Liver (tissue), 3 donors: ENCODE measurements at regions not wholly inside any gene's neighbourhood (a gene's known extent, or its start where the extent isn't known, plus 50 kb on each side); places are given as distances from the start of the nearest gene placed in this dataset.

ENCODE experiments used
- FOXA1 ChIP-seq: IDR thresholded peaks from 2 replicates; pipeline ENCODE4 v1.6.1; 2016; ENCODE audit warnings: antibody characterized with exemption
- HNF4A ChIP-seq, 2 donors: conservative IDR thresholded peaks; 2 replicates each; pipeline ENCODE4 v1.6.1; 2016; ENCODE audit warnings: antibody characterized with exemption in 2 of 2, mild to moderate bottlenecking in 2 of 2
- HNF4G ChIP-seq: IDR thresholded peaks from 2 replicates; pipeline ENCODE4 v1.6.1; 2016; ENCODE audit warnings: antibody characterized with exemption
- JUND ChIP-seq, 2 donors: IDR thresholded peaks; 2 replicates each; pipeline ENCODE4 v1.6.1; 2016; ENCODE audit warnings: antibody characterized with exemption in 2 of 2
- RAD21 ChIP-seq, 2 donors: IDR thresholded peaks; 2 replicates each; pipeline ENCODE4 v1.6.1; 2016; ENCODE audit warnings: antibody characterized with exemption in 2 of 2, mild to moderate bottlenecking in 2 of 2
- SP1 ChIP-seq: IDR thresholded peaks from 2 replicates; pipeline ENCODE4 v1.6.1; 2018; ENCODE audit warnings: antibody characterized with exemption, mild to moderate bottlenecking
- TAF1 ChIP-seq: conservative IDR thresholded peaks from 2 replicates; pipeline ENCODE4 v1.6.1; 2016; ENCODE audit warnings: antibody characterized with exemption, mild to moderate bottlenecking
- YY1 ChIP-seq: IDR thresholded peaks from 2 replicates; pipeline ENCODE4 v1.6.1; 2016; ENCODE audit warnings: antibody characterized with exemption, mild to moderate bottlenecking
- TF ChIP-seq, protein P1 (sequence below): fragments of 150-350 bp; IDR thresholded peaks from 2 replicates; pipeline ENCODE4 v1.5.1; 2017; ENCODE audit warnings: improper control_type of control experiment, low read depth, low read length; ENCODE audit not compliant: missing input control
- TF ChIP-seq, protein P2 (sequence below): IDR thresholded peaks from 2 replicates; pipeline ENCODE4 v1.6.1; 2016; ENCODE audit warnings: antibody characterized with exemption
- TF ChIP-seq, protein P3 (sequence below): IDR thresholded peaks from 2 replicates; pipeline ENCODE4 v1.6.1; 2016; ENCODE audit warnings: antibody characterized with exemption, mild to moderate bottlenecking
- TF ChIP-seq, protein P4 (sequence below): IDR thresholded peaks from 2 replicates; pipeline ENCODE4 v1.6.1; 2016; ENCODE audit warnings: antibody characterized with exemption
- donor health status: healthy.
- donor health status: healthy.

DNA sequence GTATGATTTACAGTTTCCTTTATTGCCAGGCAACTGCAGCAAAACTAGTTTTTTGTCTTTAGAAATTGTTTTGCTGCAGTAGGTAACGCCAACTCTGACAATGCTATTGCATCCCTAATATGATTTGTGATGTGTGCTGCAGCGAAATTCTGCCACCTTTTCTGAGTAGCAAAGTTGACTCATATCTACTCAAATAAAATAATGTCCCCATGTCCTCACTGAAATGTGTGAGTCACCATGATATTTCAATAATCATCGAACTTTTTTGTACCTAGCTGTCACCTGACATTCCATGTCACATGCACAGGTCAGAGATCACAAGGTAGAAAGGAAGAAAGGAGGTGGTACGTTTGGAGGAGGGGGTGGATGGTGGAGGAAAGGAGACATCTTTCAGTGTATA lies 205.0 kb downstream of the RAD51AP2 start:
- TF ChIP-seq, protein P1, sequence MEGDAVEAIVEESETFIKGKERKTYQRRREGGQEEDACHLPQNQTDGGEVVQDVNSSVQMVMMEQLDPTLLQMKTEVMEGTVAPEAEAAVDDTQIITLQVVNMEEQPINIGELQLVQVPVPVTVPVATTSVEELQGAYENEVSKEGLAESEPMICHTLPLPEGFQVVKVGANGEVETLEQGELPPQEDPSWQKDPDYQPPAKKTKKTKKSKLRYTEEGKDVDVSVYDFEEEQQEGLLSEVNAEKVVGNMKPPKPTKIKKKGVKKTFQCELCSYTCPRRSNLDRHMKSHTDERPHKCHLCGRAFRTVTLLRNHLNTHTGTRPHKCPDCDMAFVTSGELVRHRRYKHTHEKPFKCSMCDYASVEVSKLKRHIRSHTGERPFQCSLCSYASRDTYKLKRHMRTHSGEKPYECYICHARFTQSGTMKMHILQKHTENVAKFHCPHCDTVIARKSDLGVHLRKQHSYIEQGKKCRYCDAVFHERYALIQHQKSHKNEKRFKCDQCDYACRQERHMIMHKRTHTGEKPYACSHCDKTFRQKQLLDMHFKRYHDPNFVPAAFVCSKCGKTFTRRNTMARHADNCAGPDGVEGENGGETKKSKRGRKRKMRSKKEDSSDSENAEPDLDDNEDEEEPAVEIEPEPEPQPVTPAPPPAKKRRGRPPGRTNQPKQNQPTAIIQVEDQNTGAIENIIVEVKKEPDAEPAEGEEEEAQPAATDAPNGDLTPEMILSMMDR, result no peak
- no peak for TF ChIP-seq YY1
- TF ChIP-seq TAF1, result no peak
- no peak for TF ChIP-seq RAD21 (IDR thresholded peaks at IDR 0.05)
- TF ChIP-seq SP1, result no peak
- no peak for TF ChIP-seq JUND (IDR thresholded peaks at IDR 0.05)
- TF ChIP-seq, protein P2, sequence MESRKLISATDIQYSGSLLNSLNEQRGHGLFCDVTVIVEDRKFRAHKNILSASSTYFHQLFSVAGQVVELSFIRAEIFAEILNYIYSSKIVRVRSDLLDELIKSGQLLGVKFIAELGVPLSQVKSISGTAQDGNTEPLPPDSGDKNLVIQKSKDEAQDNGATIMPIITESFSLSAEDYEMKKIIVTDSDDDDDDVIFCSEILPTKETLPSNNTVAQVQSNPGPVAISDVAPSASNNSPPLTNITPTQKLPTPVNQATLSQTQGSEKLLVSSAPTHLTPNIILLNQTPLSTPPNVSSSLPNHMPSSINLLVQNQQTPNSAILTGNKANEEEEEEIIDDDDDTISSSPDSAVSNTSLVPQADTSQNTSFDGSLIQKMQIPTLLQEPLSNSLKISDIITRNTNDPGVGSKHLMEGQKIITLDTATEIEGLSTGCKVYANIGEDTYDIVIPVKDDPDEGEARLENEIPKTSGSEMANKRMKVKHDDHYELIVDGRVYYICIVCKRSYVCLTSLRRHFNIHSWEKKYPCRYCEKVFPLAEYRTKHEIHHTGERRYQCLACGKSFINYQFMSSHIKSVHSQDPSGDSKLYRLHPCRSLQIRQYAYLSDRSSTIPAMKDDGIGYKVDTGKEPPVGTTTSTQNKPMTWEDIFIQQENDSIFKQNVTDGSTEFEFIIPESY, result no peak
- TF ChIP-seq, protein P3, sequence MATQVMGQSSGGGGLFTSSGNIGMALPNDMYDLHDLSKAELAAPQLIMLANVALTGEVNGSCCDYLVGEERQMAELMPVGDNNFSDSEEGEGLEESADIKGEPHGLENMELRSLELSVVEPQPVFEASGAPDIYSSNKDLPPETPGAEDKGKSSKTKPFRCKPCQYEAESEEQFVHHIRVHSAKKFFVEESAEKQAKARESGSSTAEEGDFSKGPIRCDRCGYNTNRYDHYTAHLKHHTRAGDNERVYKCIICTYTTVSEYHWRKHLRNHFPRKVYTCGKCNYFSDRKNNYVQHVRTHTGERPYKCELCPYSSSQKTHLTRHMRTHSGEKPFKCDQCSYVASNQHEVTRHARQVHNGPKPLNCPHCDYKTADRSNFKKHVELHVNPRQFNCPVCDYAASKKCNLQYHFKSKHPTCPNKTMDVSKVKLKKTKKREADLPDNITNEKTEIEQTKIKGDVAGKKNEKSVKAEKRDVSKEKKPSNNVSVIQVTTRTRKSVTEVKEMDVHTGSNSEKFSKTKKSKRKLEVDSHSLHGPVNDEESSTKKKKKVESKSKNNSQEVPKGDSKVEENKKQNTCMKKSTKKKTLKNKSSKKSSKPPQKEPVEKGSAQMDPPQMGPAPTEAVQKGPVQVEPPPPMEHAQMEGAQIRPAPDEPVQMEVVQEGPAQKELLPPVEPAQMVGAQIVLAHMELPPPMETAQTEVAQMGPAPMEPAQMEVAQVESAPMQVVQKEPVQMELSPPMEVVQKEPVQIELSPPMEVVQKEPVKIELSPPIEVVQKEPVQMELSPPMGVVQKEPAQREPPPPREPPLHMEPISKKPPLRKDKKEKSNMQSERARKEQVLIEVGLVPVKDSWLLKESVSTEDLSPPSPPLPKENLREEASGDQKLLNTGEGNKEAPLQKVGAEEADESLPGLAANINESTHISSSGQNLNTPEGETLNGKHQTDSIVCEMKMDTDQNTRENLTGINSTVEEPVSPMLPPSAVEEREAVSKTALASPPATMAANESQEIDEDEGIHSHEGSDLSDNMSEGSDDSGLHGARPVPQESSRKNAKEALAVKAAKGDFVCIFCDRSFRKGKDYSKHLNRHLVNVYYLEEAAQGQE, result no peak
- no peak for TF ChIP-seq HNF4G
- TF ChIP-seq, protein P4, sequence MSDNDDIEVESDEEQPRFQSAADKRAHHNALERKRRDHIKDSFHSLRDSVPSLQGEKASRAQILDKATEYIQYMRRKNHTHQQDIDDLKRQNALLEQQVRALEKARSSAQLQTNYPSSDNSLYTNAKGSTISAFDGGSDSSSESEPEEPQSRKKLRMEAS, result no peak
- no peak for TF ChIP-seq FOXA1
- TF ChIP-seq HNF4A (conservative IDR thresholded peaks at IDR 0.05), result no peak
